CD1c-positive myeloid dendritic cell (primary cell): ENCODE measurements at regions not wholly inside any gene's neighbourhood (a gene's known extent, or its start where the extent isn't known, plus 50 kb on each side); places are given as distances from the start of the nearest gene placed in this dataset.

Source experiments
- DNase-seq: peaks from one replicate; pipeline ENCODE4 v3.0.0-alpha.2; 2016; ENCODE audit errors: extremely low spot score

- no peak for DNase-seq
Measured at GRCh38 chr16:51487880-51488279, 336.8 kb upstream of the SALL1 start.

- no peak for DNase-seq
Measured at GRCh38 chr16:51474414-51475091, 323.5 kb upstream of the SALL1 start.

GRCh38 chr16:51473091-51473490 lies 322.0 kb upstream of the SALL1 start:
- DNase-seq = no peak

GRCh38 chr16:51470492-51470891 lies 319.4 kb upstream of the SALL1 start:
- DNase-seq = no peak

- DNase-seq = no peak
Measured at GRCh38 chr16:51464996-51465395, 313.9 kb upstream of the SALL1 start.

GRCh38 chr16:51461255-51461654 lies 310.2 kb upstream of the SALL1 start:
- DNase-seq = no peak

GRCh38 chr16:51458356-51459140 lies 307.5 kb upstream of the SALL1 start:
- no peak for DNase-seq

- no peak for DNase-seq
Measured at GRCh38 chr16:51457775-51458174, 306.7 kb upstream of the SALL1 start.

GRCh38 chr16:51455398-51455797 lies 304.3 kb upstream of the SALL1 start:
- no peak for DNase-seq

GRCh38 chr16:51453251-51453650 lies 302.2 kb upstream of the SALL1 start:
- no peak for DNase-seq

- no peak for DNase-seq
Measured at GRCh38 chr16:51450909-51451308, 299.8 kb upstream of the SALL1 start.

GRCh38 chr16:51450376-51450775 lies 299.3 kb upstream of the SALL1 start:
- DNase-seq = no peak

- no peak for DNase-seq
Measured at GRCh38 chr16:51449441-51449840, 298.4 kb upstream of the SALL1 start.

- no peak for DNase-seq
Measured at GRCh38 chr16:51445250-51445649, 294.2 kb upstream of the SALL1 start.

- no peak for DNase-seq
Measured at GRCh38 chr16:51443934-51444333, 292.9 kb upstream of the SALL1 start.

- no peak for DNase-seq
Measured at GRCh38 chr16:51442141-51442870, 291.2 kb upstream of the SALL1 start.

- DNase-seq = no peak
Measured at GRCh38 chr16:51440131-51440889, 289.2 kb upstream of the SALL1 start.

GRCh38 chr16:51439271-51439670 lies 288.2 kb upstream of the SALL1 start:
- no peak for DNase-seq

- DNase-seq = no peak
Measured at GRCh38 chr16:51436742-51437141, 285.7 kb upstream of the SALL1 start.

- no peak for DNase-seq
Measured at GRCh38 chr16:51434567-51435198, 283.6 kb upstream of the SALL1 start.

- no peak for DNase-seq
Measured at GRCh38 chr16:51433599-51433998, 282.5 kb upstream of the SALL1 start.
